ENCODE measurements at regions not wholly inside any gene's neighbourhood (a gene's known extent, or its start where the extent isn't known, plus 50 kb on each side); places are given as distances from the start of the nearest gene placed in this dataset.

DNA sequence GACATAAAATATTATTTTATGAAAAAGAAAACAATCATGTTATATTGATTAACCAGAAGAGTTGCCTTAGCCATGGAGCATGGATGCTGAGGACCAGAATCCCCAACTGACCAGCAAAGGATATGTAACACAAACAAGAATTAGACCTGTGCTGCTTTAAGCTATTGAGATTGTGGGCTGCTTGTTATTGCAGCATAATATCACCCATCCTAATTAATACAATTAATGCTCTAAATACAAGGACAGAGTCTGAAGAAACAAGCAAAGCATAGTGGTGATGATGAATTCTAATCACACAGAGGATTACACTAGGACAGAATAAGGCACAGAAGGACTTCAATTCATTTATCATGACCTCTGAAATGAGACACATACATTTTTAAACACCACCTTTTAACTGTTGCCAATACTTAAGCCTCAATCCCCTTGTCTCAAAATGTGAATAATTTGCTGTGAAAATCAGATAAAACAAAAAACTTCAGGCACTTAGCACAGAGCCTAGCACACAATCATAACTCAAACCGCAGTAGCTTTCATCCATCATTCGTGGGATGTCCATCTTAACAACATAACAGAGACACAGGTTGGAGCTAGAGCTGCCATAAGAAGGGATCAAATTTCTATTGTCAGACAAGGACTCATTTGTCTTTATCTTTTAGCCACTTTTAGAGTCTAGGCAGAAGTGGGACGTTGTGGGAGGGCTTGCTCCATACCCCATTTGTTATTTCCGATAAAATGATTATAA lies 449.6 kb upstream of the DCN start:
- TF ChIP-seq, protein P1, sequence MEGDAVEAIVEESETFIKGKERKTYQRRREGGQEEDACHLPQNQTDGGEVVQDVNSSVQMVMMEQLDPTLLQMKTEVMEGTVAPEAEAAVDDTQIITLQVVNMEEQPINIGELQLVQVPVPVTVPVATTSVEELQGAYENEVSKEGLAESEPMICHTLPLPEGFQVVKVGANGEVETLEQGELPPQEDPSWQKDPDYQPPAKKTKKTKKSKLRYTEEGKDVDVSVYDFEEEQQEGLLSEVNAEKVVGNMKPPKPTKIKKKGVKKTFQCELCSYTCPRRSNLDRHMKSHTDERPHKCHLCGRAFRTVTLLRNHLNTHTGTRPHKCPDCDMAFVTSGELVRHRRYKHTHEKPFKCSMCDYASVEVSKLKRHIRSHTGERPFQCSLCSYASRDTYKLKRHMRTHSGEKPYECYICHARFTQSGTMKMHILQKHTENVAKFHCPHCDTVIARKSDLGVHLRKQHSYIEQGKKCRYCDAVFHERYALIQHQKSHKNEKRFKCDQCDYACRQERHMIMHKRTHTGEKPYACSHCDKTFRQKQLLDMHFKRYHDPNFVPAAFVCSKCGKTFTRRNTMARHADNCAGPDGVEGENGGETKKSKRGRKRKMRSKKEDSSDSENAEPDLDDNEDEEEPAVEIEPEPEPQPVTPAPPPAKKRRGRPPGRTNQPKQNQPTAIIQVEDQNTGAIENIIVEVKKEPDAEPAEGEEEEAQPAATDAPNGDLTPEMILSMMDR (IDR thresholded peaks at IDR 0.05) = no peak
- TF ChIP-seq POLR2AphosphoS5 (IDR thresholded peaks at IDR 0.05; ENCODE audit: low read depth, low read length) (no peak), SIN3A (IDR thresholded peaks at IDR 0.05; ENCODE audit: borderline replicate concordance, insufficient read depth, low read depth, low read length) (no peak), TCF7L2 (IDR thresholded peaks at IDR 0.05; ENCODE audit: low read depth, low read length) (no peak)
- TF ChIP-seq, protein P2, sequence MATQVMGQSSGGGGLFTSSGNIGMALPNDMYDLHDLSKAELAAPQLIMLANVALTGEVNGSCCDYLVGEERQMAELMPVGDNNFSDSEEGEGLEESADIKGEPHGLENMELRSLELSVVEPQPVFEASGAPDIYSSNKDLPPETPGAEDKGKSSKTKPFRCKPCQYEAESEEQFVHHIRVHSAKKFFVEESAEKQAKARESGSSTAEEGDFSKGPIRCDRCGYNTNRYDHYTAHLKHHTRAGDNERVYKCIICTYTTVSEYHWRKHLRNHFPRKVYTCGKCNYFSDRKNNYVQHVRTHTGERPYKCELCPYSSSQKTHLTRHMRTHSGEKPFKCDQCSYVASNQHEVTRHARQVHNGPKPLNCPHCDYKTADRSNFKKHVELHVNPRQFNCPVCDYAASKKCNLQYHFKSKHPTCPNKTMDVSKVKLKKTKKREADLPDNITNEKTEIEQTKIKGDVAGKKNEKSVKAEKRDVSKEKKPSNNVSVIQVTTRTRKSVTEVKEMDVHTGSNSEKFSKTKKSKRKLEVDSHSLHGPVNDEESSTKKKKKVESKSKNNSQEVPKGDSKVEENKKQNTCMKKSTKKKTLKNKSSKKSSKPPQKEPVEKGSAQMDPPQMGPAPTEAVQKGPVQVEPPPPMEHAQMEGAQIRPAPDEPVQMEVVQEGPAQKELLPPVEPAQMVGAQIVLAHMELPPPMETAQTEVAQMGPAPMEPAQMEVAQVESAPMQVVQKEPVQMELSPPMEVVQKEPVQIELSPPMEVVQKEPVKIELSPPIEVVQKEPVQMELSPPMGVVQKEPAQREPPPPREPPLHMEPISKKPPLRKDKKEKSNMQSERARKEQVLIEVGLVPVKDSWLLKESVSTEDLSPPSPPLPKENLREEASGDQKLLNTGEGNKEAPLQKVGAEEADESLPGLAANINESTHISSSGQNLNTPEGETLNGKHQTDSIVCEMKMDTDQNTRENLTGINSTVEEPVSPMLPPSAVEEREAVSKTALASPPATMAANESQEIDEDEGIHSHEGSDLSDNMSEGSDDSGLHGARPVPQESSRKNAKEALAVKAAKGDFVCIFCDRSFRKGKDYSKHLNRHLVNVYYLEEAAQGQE (IDR thresholded peaks at IDR 0.05; ENCODE audit: insufficient read depth in 1 of 2, low read depth in 2 of 2, low read length in 1 of 2) = no peak
